A549 (cell line): ENCODE measurements at regions not wholly inside any gene's neighbourhood (a gene's known extent, or its start where the extent isn't known, plus 50 kb on each side); places are given as distances from the start of the nearest gene placed in this dataset.
A peak's percentile ranks its signal among the peaks of the same experiment; 100 is the strongest.
"Not testable (repeated sequence)": the region's sequence is repeated elsewhere in the genome, so short reads cannot be mapped to it uniquely, and the experiment has no call there.

Source experiments
- ATAC-seq, 2 experiments: fragments of 200-7000 bp in 1 of 2; fragments of >200 bp in 1 of 2; cut with Nextera tagmentation in 1 of 2; cut with Tn5 transposase in 1 of 2; 3 replicates each; pipeline versions ENCODE4 v1.8.0 to v1.9.1; 2018 to 2020; ENCODE audit warnings: mild to moderate bottlenecking in 1 of 2, moderate library complexity in 1 of 2
- CTCF ChIA-PET: fragments of 300-600 bp; sonication (Branson Sonifier 250); formaldehyde crosslinking; extraction: SDS; loops from one replicate; lab custom pipeline; 2021; ENCODE audit warnings: antibody characterized with exemption, inconsistent platforms; lab: Yijun Ruan, JAX
- POLR2A ChIA-PET: fragments of 350-600 bp; formaldehyde crosslinking; extraction: SDS; loops from one replicate; lab custom pipeline; 2021; ENCODE audit warnings: antibody characterized with exemption, inconsistent platforms; lab: Yijun Ruan, JAX
- DNase-seq, 2 experiments: peaks; one replicate each; pipeline versions ENCODE4 v3.0.0 to v3.0.0-alpha.2; 2011 to 2016; ENCODE audit warnings: low read depth in 1 of 2, low spot score in 1 of 2
- FAIRE-seq: peaks from 2 replicates; lab custom pipeline; 2011; peaks lifted over from hg19 to GRCh38; lab: Jason Lieb, UNC
- H3K27ac ChIP-seq, 2 experiments: fragments of >200 bp; sonication (Bioruptor Twin); formaldehyde crosslinking; 3 replicates each; pipeline ENCODE4 v1.5.1; 2016 to 2017
- H3K4me1 ChIP-seq: fragments of >200 bp; sonication (Bioruptor Twin); formaldehyde crosslinking; 3 replicates; pipeline ENCODE4 v1.6.1; 2016
- H3K4me2 ChIP-seq: fragments of >200 bp; sonication (Bioruptor Twin); formaldehyde crosslinking; 3 replicates; pipeline ENCODE4 v1.6.1; 2016
- H3K4me3 ChIP-seq: fragments of >200 bp; sonication (Bioruptor Twin); formaldehyde crosslinking; 3 replicates; pipeline ENCODE4 v1.5.1; 2016
- H3K9me3 ChIP-seq: fragments of >200 bp; sonication (Bioruptor Twin); formaldehyde crosslinking; 3 replicates; pipeline ENCODE4 v1.6.1; 2016
- BHLHE40 ChIP-seq: IDR thresholded peaks from 2 replicates; pipeline ENCODE4 v1.6.1; 2012; ENCODE audit warnings: low read depth, low read length, inconsistent platforms
- CTCF ChIP-seq: fragments of >200 bp; sonication (Bioruptor Twin); formaldehyde crosslinking; IDR thresholded peaks from 3 replicates; pipeline ENCODE4 v1.5.1; 2016
- ESRRA ChIP-seq: fragments of 150-350 bp; IDR thresholded peaks from 2 replicates; pipeline ENCODE4 v1.6.1; 2014; ENCODE audit warnings: mild to moderate bottlenecking, low read length, borderline replicate concordance
- FOXS1 ChIP-seq: fragments of 250-450 bp; sonication (Bioruptor Pico); IDR thresholded peaks from 2 replicates; pipeline ENCODE4 v1.5.0; 2020; ENCODE audit warnings: mild to moderate bottlenecking, moderate library complexity
- HOXB13 ChIP-seq: fragments of 250-450 bp; sonication (Bioruptor Pico); IDR thresholded peaks from 2 replicates; pipeline ENCODE4 v1.5.0; 2020; ENCODE audit warnings: low read depth, mild to moderate bottlenecking, moderate library complexity
- MYC ChIP-seq: IDR thresholded peaks from 2 replicates; pipeline ENCODE4 v1.6.1; 2012; ENCODE audit warnings: mild to moderate bottlenecking, inconsistent platforms, low read length, improper control_type of control experiment, borderline replicate concordance
- NPAS2 ChIP-seq: fragments of 250-450 bp; sonication (Bioruptor Pico); IDR thresholded peaks from 2 replicates; pipeline ENCODE4 v1.8.0; 2022; ENCODE audit warnings: mild to moderate bottlenecking, moderate library complexity, borderline replicate concordance
- NR3C1 ChIP-seq: fragments of >200 bp; sonication (Bioruptor Twin); formaldehyde crosslinking; IDR thresholded peaks from 3 replicates; pipeline ENCODE4 v1.6.1; 2017
- POLR2A ChIP-seq: IDR thresholded peaks from 2 replicates; pipeline ENCODE4 v1.6.1; 2012; ENCODE audit warnings: mild to moderate bottlenecking, low read length
- RAD21 ChIP-seq, 2 experiments: fragments of >200 bp in 1 of 2; sonication (Bioruptor Twin) in 1 of 2; formaldehyde crosslinking in 1 of 2; IDR thresholded peaks in 1 of 2; conservative IDR thresholded peaks in 1 of 2; 2 replicates in 1 of 2; 3 replicates in 1 of 2; pipeline ENCODE4 v1.6.1; 2012 to 2018; ENCODE audit warnings: inconsistent platforms in 1 of 2
- RCOR1 ChIP-seq: fragments of 150-350 bp; IDR thresholded peaks from 2 replicates; pipeline ENCODE4 v1.6.1; 2014; ENCODE audit warnings: antibody characterized with exemption, low read length, low read depth
- RFX5 ChIP-seq: fragments of 450-650 bp; IDR thresholded peaks from 2 replicates; pipeline ENCODE4 v1.7.1; 2014; ENCODE audit warnings: antibody characterized with exemption, mild to moderate bottlenecking, moderate library complexity
- SMC3 ChIP-seq: fragments of >200 bp; sonication (Bioruptor Twin); formaldehyde crosslinking; IDR thresholded peaks from 3 replicates; pipeline ENCODE4 v1.6.1; 2018; ENCODE audit warnings: inconsistent platforms
- SREBF2 ChIP-seq: fragments of 450-650 bp; IDR thresholded peaks from 2 replicates; pipeline ENCODE4 v1.6.1; 2014; ENCODE audit warnings: mild to moderate bottlenecking, moderate library complexity
- TFCP2L1 ChIP-seq: fragments of 250-450 bp; sonication (Bioruptor Pico); IDR thresholded peaks from 2 replicates; pipeline ENCODE4 v1.5.0; 2021; ENCODE audit warnings: mild to moderate bottlenecking
- USF2 ChIP-seq: fragments of 450-650 bp; IDR thresholded peaks from 2 replicates; pipeline ENCODE4 v1.6.1; 2014; ENCODE audit warnings: antibody characterized with exemption
- WGBS: methylation state at CpG from one replicate; pipeline ENCODE4 v1.1.6; 2017; ENCODE audit errors: missing lambda C conversion rate; 5-methylcytosine and 5-hydroxymethylcytosine counted together

GRCh38 chr7:32774541-32774951, 117.0 kb downstream of the KBTBD2 start:
- peaks cover 2% of the 10 kb centered on the region; the same call in 2 of the 3 replicates for H3K4me1 ChIP-seq
- TF ChIP-seq HOXB13 (CRISPR knock-in tag) (no peak), TFCP2L1 (CRISPR knock-in tag) (no peak), RCOR1 (no peak), MYC (no peak), BHLHE40 (no peak), USF2 (no peak), FOXS1 (no peak)
- TF ChIP-seq, all 56 proteins: peak for 0
- ATAC-seq, result no peak
- FAIRE-seq, result no peak
- H3K4me3 ChIP-seq, result no peak overlapping the region
- H3K27ac ChIP-seq, result no peak overlapping the region
- H3K4me2 ChIP-seq, result no peak overlapping the region
- POLR2A ChIA-PET, result no interaction called here
- WGBS, result 86% methylated on average over 1 of the region's 1 CpG
- no peak for DNase-seq
- CTCF ChIA-PET, result interaction anchor here (1.7 kb wide), 1 partner anchor 72 kb away, joined by 5 read pairs; no protein-coding TSS in a partner anchor
- H3K9me3 ChIP-seq, result no peaks in the 10 kb centered on the region

- ATAC-seq, H3K4me2 ChIP-seq, POLR2A ChIA-PET, H3K4me1 ChIP-seq, H3K27ac ChIP-seq, FAIRE-seq, H3K9me3 ChIP-seq, H3K4me3 ChIP-seq, DNase-seq: not testable (repeated sequence)
- CTCF ChIA-PET, result interaction anchor here (3.6 kb wide), 1 partner anchor 339 kb away, joined by 20 read pairs; no protein-coding TSS in a partner anchor
- WGBS, result 74% methylated on average over 3 of the region's 3 CpGs
These were observed 122.6 kb downstream of the KBTBD2 start for GRCh38 chr7:32768866-32769510.

- 94% methylated on average over 1 of the region's 1 CpG for WGBS
- DNase-seq, H3K4me1 ChIP-seq, FAIRE-seq, H3K4me3 ChIP-seq, H3K4me2 ChIP-seq, POLR2A ChIA-PET, H3K9me3 ChIP-seq, H3K27ac ChIP-seq, ATAC-seq: not testable (repeated sequence)
- CTCF ChIA-PET, result interaction anchor here (3.6 kb wide), 1 partner anchor 339 kb away, joined by 20 read pairs; no protein-coding TSS in a partner anchor
These were observed 123.2 kb downstream of the KBTBD2 start for GRCh38 chr7:32768338-32768737.

- H3K4me1 ChIP-seq, H3K4me3 ChIP-seq, H3K9me3 ChIP-seq, H3K4me2 ChIP-seq, FAIRE-seq, POLR2A ChIA-PET, ATAC-seq: not testable (repeated sequence)
- H3K27ac ChIP-seq, result peak overlapping the region; percentile 4 to 64; a peak in 3 of 6 replicates
- CTCF ChIA-PET, result interaction anchor here (0.8 to 3.6 kb wide), 8 partner anchors 18 to 342 kb away, joined by 3 to 20 read pairs (median 3); no protein-coding TSS in a partner anchor
- 16% methylated on average over 4 of the region's 4 CpGs for WGBS
- peak; percentile 12 to 14 for DNase-seq
- TF ChIP-seq CTCF (peak; percentile 52), SMC3 (peak; percentile 59), RAD21 (conservative IDR thresholded peaks at IDR 0.05 in 1 of 2, IDR thresholded peaks at IDR 0.05 in 1 of 2) (peak; percentile 51 to 73)
These were observed 125.8 kb downstream of the KBTBD2 start for GRCh38 chr7:32765649-32766251.

GRCh38 chr7:32765185-32765584, 126.4 kb downstream of the KBTBD2 start:
- ChIA-PET POLR2A (no interaction called here), CTCF (interaction anchor here (0.8 to 1.2 kb wide), 6 partner anchors 17 to 343 kb away, joined by 3 to 12 read pairs (median 3); no protein-coding TSS in a partner anchor)
- FAIRE-seq (no peak), ATAC-seq (no peak), DNase-seq (no peak)
- no peak overlapping the region for H3K4me2 ChIP-seq
- H3K27ac ChIP-seq, result peak overlapping the region; percentile 4 to 64; a peak in 3 of 6 replicates
- no peaks in the 10 kb centered on the region; the same call in 2 of the 3 replicates for H3K9me3 ChIP-seq
- H3K4me3 ChIP-seq, result no peak overlapping the region
- no peak for TF ChIP-seq CTCF
- no peak for TF ChIP-seq ESRRA
- TF ChIP-seq SMC3, result no peak
- no peak for TF ChIP-seq NPAS2 (CRISPR knock-in tag)
- TF ChIP-seq NR3C1, result no peak
- TF ChIP-seq SREBF2, result no peak
- TF ChIP-seq HOXB13 (CRISPR knock-in tag), result no peak
- TF ChIP-seq RFX5, result no peak
- no peak for TF ChIP-seq POLR2A
- peaks cover 6% of the 10 kb centered on the region for H3K4me1 ChIP-seq
- 67% methylated on average over 3 of the region's 3 CpGs for WGBS
